Epithelial cell of esophagus (primary cell): ENCODE measurements at regions not wholly inside any gene's neighbourhood (a gene's known extent, or its start where the extent isn't known, plus 50 kb on each side); places are given as distances from the start of the nearest gene placed in this dataset.

ENCODE experiments used
- DNase-seq: peaks from one replicate; pipeline ENCODE4 v3.0.0; 2010; ENCODE audit warnings: low read depth
- H3K4me3 ChIP-seq: 2 replicates; pipeline ENCODE4 v1.5.1; 2011; ENCODE audit warnings: mild to moderate bottlenecking, low read length, control low read depth
- CTCF ChIP-seq: IDR thresholded peaks from 2 replicates; pipeline ENCODE4 v1.5.1; 2011; ENCODE audit warnings: low read depth, mild to moderate bottlenecking, low read length, control low read depth, inconsistent platforms; ENCODE audit not compliant: insufficient read depth; ENCODE audit errors: missing control alignments

- H3K4me3 ChIP-seq: no peak overlapping the region
- DNase-seq: no peak
- no peak for TF ChIP-seq CTCF
Observed at GRCh38 chr4:145339075-145339725, 142.5 kb upstream of the SMAD1 start.

- no peak for DNase-seq
- no peak overlapping the region for H3K4me3 ChIP-seq
- no peak for TF ChIP-seq CTCF
Observed at GRCh38 chr4:145338568-145338967, 143.1 kb upstream of the SMAD1 start.

GRCh38 chr4:145337391-145337790 lies 144.3 kb upstream of the SMAD1 start:
- no peak for DNase-seq
- TF ChIP-seq CTCF: no peak
- no peak overlapping the region for H3K4me3 ChIP-seq

GRCh38 chr4:145333786-145334185 lies 147.9 kb upstream of the SMAD1 start:
- peak; percentile 41 for DNase-seq
- H3K4me3 ChIP-seq: no peak overlapping the region
- TF ChIP-seq CTCF: no peak

GRCh38 chr4:145326491-145326890 lies 146.1 kb upstream of the OTUD4 start:
- TF ChIP-seq CTCF: no peak
- H3K4me3 ChIP-seq: no peak overlapping the region
- no peak for DNase-seq

- no peak for DNase-seq
- no peak overlapping the region for H3K4me3 ChIP-seq
- TF ChIP-seq CTCF: no peak
Observed at GRCh38 chr4:145324161-145324560, 143.8 kb upstream of the OTUD4 start.

GRCh38 chr4:145320294-145320693 lies 139.9 kb upstream of the OTUD4 start:
- no peak for DNase-seq
- no peak for TF ChIP-seq CTCF
- H3K4me3 ChIP-seq: no peak overlapping the region
